Neural crest cell (in vitro differentiated cells): ENCODE measurements at regions not wholly inside any gene's neighbourhood (a gene's known extent, or its start where the extent isn't known, plus 50 kb on each side); places are given as distances from the start of the nearest gene placed in this dataset.

Experiments used
- DNase-seq: peaks from one replicate; pipeline ENCODE4 v3.0.0; 2021; ENCODE audit warnings: low read depth, mixed read lengths, low spot score
- H3K27ac Mint-ChIP-seq: one replicate; pipeline ENCODE4 v1.8.0; 2021; ENCODE audit warnings: mild to moderate bottlenecking, mixed read lengths; ENCODE audit not compliant: unreplicated experiment
- H3K27me3 Mint-ChIP-seq: 2 replicates; pipeline ENCODE4 v1.8.0; 2021; ENCODE audit warnings: low read depth, mild to moderate bottlenecking, mixed read lengths
- H3K36me3 Mint-ChIP-seq: 2 replicates; pipeline ENCODE4 v1.8.0; 2021; ENCODE audit warnings: low read depth, mild to moderate bottlenecking, mixed read lengths
- H3K4me1 Mint-ChIP-seq: 2 replicates; pipeline ENCODE4 v1.8.0; 2021; ENCODE audit warnings: mixed read lengths
- H3K4me3 Mint-ChIP-seq: one replicate; pipeline ENCODE4 v1.8.0; 2021; ENCODE audit warnings: mild to moderate bottlenecking, mixed read lengths
- H3K9me3 Mint-ChIP-seq: 2 replicates; pipeline ENCODE4 v1.8.0; 2021; ENCODE audit warnings: mixed read lengths
- TF ChIP-seq, protein P1 (sequence below): fragments of 200-600 bp; sonication (generic); conservative IDR thresholded peaks from 2 replicates; pipeline ENCODE4 v1.5.0; 2021; ENCODE audit warnings: antibody characterized with exemption, mild to moderate bottlenecking

DNA sequence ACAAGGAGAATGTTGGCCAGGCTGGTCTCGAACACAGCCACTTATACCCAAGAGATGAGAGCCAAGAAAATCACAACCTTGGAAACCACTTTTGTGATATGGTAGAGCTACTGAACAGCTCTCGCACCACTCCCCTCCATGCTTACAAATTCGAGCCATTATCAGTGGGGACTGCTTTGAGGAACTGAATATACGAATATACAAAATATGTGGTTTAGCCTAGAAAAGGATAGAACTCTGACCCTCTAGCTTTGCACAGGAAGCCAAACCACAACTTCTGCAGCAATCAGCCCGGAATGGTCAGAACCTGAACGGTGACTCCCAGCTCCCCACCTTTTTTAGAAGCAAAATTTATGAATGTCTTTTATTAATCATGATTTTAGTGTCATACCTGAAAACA is 129.8 kb upstream of the TMEM132C start:
- no peak overlapping the region for H3K27ac Mint-ChIP-seq
- TF ChIP-seq, protein P1, sequence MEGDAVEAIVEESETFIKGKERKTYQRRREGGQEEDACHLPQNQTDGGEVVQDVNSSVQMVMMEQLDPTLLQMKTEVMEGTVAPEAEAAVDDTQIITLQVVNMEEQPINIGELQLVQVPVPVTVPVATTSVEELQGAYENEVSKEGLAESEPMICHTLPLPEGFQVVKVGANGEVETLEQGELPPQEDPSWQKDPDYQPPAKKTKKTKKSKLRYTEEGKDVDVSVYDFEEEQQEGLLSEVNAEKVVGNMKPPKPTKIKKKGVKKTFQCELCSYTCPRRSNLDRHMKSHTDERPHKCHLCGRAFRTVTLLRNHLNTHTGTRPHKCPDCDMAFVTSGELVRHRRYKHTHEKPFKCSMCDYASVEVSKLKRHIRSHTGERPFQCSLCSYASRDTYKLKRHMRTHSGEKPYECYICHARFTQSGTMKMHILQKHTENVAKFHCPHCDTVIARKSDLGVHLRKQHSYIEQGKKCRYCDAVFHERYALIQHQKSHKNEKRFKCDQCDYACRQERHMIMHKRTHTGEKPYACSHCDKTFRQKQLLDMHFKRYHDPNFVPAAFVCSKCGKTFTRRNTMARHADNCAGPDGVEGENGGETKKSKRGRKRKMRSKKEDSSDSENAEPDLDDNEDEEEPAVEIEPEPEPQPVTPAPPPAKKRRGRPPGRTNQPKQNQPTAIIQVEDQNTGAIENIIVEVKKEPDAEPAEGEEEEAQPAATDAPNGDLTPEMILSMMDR, result no peak

DNA sequence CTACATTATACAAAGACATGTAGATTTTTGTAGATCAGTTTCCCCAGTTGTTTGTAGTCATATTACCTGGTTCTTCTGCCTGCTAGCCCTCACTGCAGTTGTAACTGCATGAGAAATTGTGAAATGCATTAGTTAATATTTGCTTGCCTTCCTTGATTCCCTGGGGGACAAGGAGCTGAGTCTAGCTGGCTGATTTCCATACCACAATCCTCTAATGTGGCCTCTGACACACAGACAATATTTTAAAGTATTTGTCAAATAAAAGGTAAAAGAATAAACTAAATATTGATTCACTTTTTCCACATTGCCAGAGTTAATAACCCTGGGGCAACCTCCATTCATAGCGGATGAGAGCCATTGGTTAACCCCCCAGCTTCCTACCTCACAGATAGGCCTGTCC is 128.8 kb upstream of the TMEM132C start:
- no peaks in the 10 kb centered on the region for H3K36me3 Mint-ChIP-seq
- H3K4me3 Mint-ChIP-seq, result no peak overlapping the region
- no peak for DNase-seq
- H3K9me3 Mint-ChIP-seq, result peaks cover 2% of the 10 kb centered on the region
- TF ChIP-seq, protein P1, result no peak
- H3K27ac Mint-ChIP-seq, result no peak overlapping the region
- H3K4me1 Mint-ChIP-seq, result peaks cover 5% of the 10 kb centered on the region
- no peaks in the 10 kb centered on the region for H3K27me3 Mint-ChIP-seq

More for the DNA sequence above, 129.8 kb upstream of the TMEM132C start:
- H3K4me3 Mint-ChIP-seq, result no peak overlapping the region
- no peaks in the 10 kb centered on the region for H3K36me3 Mint-ChIP-seq
- H3K27me3 Mint-ChIP-seq, result no peaks in the 10 kb centered on the region
- H3K4me1 Mint-ChIP-seq, result peaks cover 5% of the 10 kb centered on the region
- peaks cover 2% of the 10 kb centered on the region for H3K9me3 Mint-ChIP-seq
- no peak for DNase-seq

DNA sequence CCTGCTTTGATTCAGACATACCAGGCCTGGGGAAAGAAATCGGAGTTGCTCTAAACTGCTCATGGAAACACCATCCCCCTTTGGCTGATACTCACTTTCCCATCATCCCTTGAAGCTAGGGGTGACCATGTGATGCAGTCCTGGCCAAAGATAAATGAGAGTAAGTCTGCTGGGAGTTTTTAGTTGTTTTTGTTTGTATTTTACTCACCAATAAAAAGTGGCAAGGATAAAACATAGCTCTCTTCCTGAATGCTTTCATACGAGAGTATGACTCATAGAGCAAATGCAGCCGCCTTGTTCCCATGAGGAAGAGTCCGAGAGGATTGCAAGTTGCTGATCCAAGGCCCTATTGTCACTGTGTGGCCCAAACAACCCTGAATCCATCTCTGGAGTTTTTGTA is 126.4 kb upstream of the TMEM132C start:
- peaks cover 2% of the 10 kb centered on the region for H3K9me3 Mint-ChIP-seq
- H3K27ac Mint-ChIP-seq, result no peak overlapping the region
- H3K27me3 Mint-ChIP-seq, result no peaks in the 10 kb centered on the region
- no peak overlapping the region for H3K4me3 Mint-ChIP-seq
- TF ChIP-seq, protein P1, result no peak
- H3K36me3 Mint-ChIP-seq, result no peaks in the 10 kb centered on the region
- no peak for DNase-seq
- H3K4me1 Mint-ChIP-seq, result peaks cover 5% of the 10 kb centered on the region

DNA sequence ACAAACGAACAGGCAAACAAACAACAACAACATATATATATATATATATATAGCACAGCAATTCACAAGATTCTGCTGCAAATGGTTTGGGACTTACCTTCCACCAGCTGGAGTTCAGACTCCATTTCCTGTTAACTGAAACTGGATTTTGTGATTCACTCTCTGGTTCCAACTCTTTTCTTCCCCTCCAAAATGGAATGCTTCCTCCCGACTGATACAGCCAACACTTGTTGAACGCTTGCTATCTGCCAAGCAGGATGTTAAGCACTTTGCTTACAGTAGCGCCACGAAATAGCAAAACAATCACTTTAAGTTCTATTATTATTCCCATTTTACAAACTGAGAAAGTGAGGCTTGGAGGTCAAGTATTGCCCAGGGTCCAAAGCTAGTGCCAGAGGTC is 116.0 kb upstream of the TMEM132C start:
- Mint-ChIP-seq H3K36me3 (no peaks in the 10 kb centered on the region), H3K9me3 (peaks cover 3% of the 10 kb centered on the region), H3K27ac (no peak overlapping the region), H3K4me3 (no peak overlapping the region), H3K27me3 (peaks cover 3% of the 10 kb centered on the region), H3K4me1 (no peaks in the 10 kb centered on the region)
- TF ChIP-seq, protein P1, result no peak
- DNase-seq, result no peak

DNA sequence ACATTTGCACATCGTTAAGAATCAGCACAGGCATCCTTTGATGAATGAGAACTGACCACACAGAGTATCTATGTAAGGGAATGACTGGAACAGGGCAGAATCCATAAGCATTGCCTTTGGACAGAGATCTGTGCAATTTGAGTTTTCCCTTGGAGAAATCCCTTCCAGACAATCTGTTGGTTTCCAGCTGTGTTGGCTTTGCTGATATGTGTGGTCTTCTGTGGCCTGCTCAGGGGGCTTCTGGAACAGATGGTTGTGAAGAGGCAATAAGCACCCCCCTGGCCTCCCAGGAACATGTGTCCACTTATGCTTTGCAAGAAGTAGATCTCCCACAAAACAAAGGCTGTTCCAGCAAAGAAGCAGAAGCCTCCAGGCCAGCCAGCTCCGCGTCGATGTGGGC is 111.4 kb upstream of the TMEM132C start:
- no peak for DNase-seq
- Mint-ChIP-seq H3K4me3 (no peak overlapping the region), H3K27ac (no peak overlapping the region), H3K36me3 (no peaks in the 10 kb centered on the region), H3K4me1 (peaks cover 5% of the 10 kb centered on the region), H3K27me3 (peaks cover 9% of the 10 kb centered on the region), H3K9me3 (peaks cover 5% of the 10 kb centered on the region)
- TF ChIP-seq, protein P1, result no peak

DNA sequence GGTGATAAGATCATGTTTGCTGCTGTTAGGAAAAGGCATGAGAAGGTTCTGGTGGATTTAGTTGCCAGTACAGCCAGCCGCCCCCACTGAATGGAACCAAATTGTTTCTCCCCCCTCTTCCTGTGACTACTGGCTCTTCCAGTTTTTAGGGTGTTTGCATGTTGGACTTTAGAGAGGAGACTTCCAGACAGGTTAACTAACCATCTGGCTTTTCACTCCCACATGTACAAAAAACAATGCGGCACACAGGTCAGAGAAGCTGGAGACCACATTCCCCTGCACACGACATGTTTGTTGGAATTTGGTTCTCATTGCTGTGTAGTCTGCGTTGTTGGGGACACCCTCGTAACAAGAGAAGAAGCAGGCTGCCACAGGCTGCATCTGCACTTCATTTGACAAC is 103.9 kb upstream of the TMEM132C start:
- Mint-ChIP-seq H3K27me3 (peaks cover 4% of the 10 kb centered on the region), H3K36me3 (no peaks in the 10 kb centered on the region), H3K27ac (no peak overlapping the region), H3K4me1 (peaks cover 5% of the 10 kb centered on the region), H3K4me3 (no peak overlapping the region), H3K9me3 (no peaks in the 10 kb centered on the region)
- DNase-seq, result no peak
- TF ChIP-seq, protein P1, result no peak
